H1 (cell line): ENCODE measurements at regions not wholly inside any gene's neighbourhood (a gene's known extent, or its start where the extent isn't known, plus 50 kb on each side); places are given as distances from the start of the nearest gene placed in this dataset.

Experiments
- BACH1 ChIP-seq: IDR thresholded peaks from 2 replicates; pipeline ENCODE4 v1.6.1; 2012; ENCODE audit warnings: low read length, improper control_type of control experiment
- BRCA1 ChIP-seq: IDR thresholded peaks from 2 replicates; pipeline ENCODE4 v1.6.1; 2012; ENCODE audit warnings: low read depth, low read length, improper control_type of control experiment
- CBX8 ChIP-seq: fragments of 300-800, 300-1000 bp; sonication (generic); IDR thresholded peaks from 2 replicates; pipeline ENCODE4 v1.7.1; 2016; ENCODE audit warnings: low read depth, low read length, borderline replicate concordance
- EZH2 ChIP-seq: fragments of 200-600 bp; sonication (generic); IDR thresholded peaks from 2 replicates; pipeline ENCODE4 v1.7.1; 2012; ENCODE audit warnings: low read depth, mild to moderate bottlenecking, moderate library complexity, low read length, inconsistent platforms; ENCODE audit not compliant: severe bottlenecking
- JUND ChIP-seq: IDR thresholded peaks from 2 replicates; pipeline ENCODE4 v1.6.1; 2011; ENCODE audit warnings: mild to moderate bottlenecking, improper control_type of control experiment, low read length
- KDM5A ChIP-seq: fragments of 200-600 bp; IDR thresholded peaks from 2 replicates; pipeline ENCODE4 v1.7.1; 2012; ENCODE audit warnings: mild to moderate bottlenecking, low read length, inconsistent platforms, mixed read lengths
- POLR2A ChIP-seq, 2 experiments: IDR thresholded peaks; 1 replicate in 1 of 2; 2 replicates in 1 of 2; pipeline ENCODE4 v1.6.1; 2011; ENCODE audit warnings: low read depth in 2 of 2, low read length in 2 of 2, mild to moderate bottlenecking in 2 of 2; ENCODE audit errors: control extremely low read depth in 1 of 2
- POLR2AphosphoS5 ChIP-seq: IDR thresholded peaks from 2 replicates; pipeline ENCODE4 v1.6.1; 2011; ENCODE audit warnings: low read depth, low read length
- RFX5 ChIP-seq: IDR thresholded peaks from 2 replicates; pipeline ENCODE4 v1.6.1; 2011; ENCODE audit warnings: low read depth, low read length, improper control_type of control experiment, borderline replicate concordance
- SAP30 ChIP-seq: fragments of 300-600 bp; sonication (generic); IDR thresholded peaks from 2 replicates; pipeline ENCODE4 v1.7.1; 2012; ENCODE audit warnings: low read length, moderate library complexity, mild to moderate bottlenecking, inconsistent platforms; ENCODE audit not compliant: insufficient read depth, insufficient replicate concordance
- SIRT6 ChIP-seq: IDR thresholded peaks from one replicate; pipeline ENCODE4 v1.7.1; 2012; ENCODE audit warnings: low read length, inconsistent platforms
- TAF7 ChIP-seq: optimal IDR thresholded peaks from 2 replicates; pipeline ENCODE3; 2011; ENCODE audit warnings: low read depth, mild to moderate bottlenecking, inconsistent platforms, low read length, moderate library complexity, borderline replicate concordance
- YY1 ChIP-seq: IDR thresholded peaks from 2 replicates; pipeline ENCODE4 v1.6.1; 2011; ENCODE audit warnings: low read depth, mild to moderate bottlenecking, low read length
- TF ChIP-seq, protein P1 (sequence below), 3 experiments: IDR thresholded peaks; 1 replicate in 2 of 3; 2 replicates in 1 of 3; pipeline versions ENCODE4 v1.5.1 to v1.6.1; 2011; ENCODE audit warnings: low read length in 3 of 3, mild to moderate bottlenecking in 3 of 3, inconsistent platforms in 2 of 3, low read depth in 1 of 3, moderate library complexity in 1 of 3; ENCODE audit not compliant: insufficient read depth in 1 of 3; ENCODE audit errors: control extremely low read depth in 1 of 3

DNA sequence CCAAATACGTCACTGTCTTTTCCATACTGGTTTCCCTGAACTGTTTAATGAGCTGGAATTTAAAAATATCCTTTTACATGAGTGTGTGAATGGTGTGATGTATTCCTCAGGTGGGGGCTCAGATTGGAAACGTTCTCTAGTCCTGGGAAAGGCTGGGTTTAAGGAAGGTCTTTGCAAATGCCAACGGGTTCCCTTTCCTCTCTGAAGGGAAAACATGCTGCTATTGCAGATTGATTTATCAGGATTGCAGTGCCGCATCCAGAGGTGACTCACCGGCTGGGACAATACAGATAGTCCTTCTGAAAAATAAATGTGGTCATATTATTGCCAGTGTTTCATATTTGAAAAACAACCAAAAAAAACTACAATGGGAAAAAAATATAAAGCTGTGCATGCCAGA is 193.1 kb upstream of the FLRT2 start:
- TF ChIP-seq RFX5 (no peak), BRCA1 (no peak), EZH2 (no peak), TAF7 (no peak), POLR2A (IDR thresholded peaks at IDR 0.05; ENCODE audit: control extremely low read depth in 1 of 2, low read depth in 2 of 2, low read length in 2 of 2) (no peak), SAP30 (no peak), SIRT6 (no peak), BACH1 (no peak), JUND (no peak), CBX8 (no peak), POLR2AphosphoS5 (no peak), KDM5A (no peak), YY1 (no peak)
- TF ChIP-seq, protein P1, sequence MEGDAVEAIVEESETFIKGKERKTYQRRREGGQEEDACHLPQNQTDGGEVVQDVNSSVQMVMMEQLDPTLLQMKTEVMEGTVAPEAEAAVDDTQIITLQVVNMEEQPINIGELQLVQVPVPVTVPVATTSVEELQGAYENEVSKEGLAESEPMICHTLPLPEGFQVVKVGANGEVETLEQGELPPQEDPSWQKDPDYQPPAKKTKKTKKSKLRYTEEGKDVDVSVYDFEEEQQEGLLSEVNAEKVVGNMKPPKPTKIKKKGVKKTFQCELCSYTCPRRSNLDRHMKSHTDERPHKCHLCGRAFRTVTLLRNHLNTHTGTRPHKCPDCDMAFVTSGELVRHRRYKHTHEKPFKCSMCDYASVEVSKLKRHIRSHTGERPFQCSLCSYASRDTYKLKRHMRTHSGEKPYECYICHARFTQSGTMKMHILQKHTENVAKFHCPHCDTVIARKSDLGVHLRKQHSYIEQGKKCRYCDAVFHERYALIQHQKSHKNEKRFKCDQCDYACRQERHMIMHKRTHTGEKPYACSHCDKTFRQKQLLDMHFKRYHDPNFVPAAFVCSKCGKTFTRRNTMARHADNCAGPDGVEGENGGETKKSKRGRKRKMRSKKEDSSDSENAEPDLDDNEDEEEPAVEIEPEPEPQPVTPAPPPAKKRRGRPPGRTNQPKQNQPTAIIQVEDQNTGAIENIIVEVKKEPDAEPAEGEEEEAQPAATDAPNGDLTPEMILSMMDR (IDR thresholded peaks at IDR 0.05; ENCODE audit: control extremely low read depth in 1 of 3, insufficient read depth in 1 of 3, low read depth in 1 of 3, low read length in 3 of 3) = no peak
